Muscle layer of colon (tissue), 2 donors: ENCODE measurements at regions not wholly inside any gene's neighbourhood (a gene's known extent, or its start where the extent isn't known, plus 50 kb on each side); places are given as distances from the start of the nearest gene placed in this dataset.

ENCODE experiments used
- H3K27ac ChIP-seq: one replicate; pipeline ENCODE4 v1.7.0; 2013; ENCODE audit warnings: low read depth, mild to moderate bottlenecking, low read length, moderate library complexity
- H3K27me3 ChIP-seq, 2 donors: one replicate each; pipeline ENCODE4 v1.7.0; 2013; ENCODE audit warnings: low read length in 2 of 2, mild to moderate bottlenecking in 2 of 2; ENCODE audit not compliant: insufficient read depth in 2 of 2, control insufficient read depth in 1 of 2
- H3K36me3 ChIP-seq: one replicate; pipeline ENCODE4 v1.7.0; 2013; ENCODE audit warnings: mild to moderate bottlenecking, low read length; ENCODE audit not compliant: insufficient read depth
- H3K4me1 ChIP-seq: one replicate; pipeline ENCODE4 v1.7.0; 2013; ENCODE audit warnings: mild to moderate bottlenecking, low read length; ENCODE audit not compliant: insufficient read depth
- H3K4me3 ChIP-seq, 2 donors: one replicate each; pipeline ENCODE4 v1.7.0; 2013; ENCODE audit warnings: low read length in 2 of 2, low read depth in 1 of 2, mild to moderate bottlenecking in 1 of 2, moderate library complexity in 1 of 2
- H3K9ac ChIP-seq: one replicate; pipeline ENCODE4 v1.7.0; 2013; ENCODE audit warnings: low read length
- H3K9me3 ChIP-seq: one replicate; pipeline ENCODE4 v1.7.0; 2013; ENCODE audit warnings: mild to moderate bottlenecking, low read length
- donor health status: abdominal sarcoma.
- donor health status: Adenocarcinoma of cecum.

DNA sequence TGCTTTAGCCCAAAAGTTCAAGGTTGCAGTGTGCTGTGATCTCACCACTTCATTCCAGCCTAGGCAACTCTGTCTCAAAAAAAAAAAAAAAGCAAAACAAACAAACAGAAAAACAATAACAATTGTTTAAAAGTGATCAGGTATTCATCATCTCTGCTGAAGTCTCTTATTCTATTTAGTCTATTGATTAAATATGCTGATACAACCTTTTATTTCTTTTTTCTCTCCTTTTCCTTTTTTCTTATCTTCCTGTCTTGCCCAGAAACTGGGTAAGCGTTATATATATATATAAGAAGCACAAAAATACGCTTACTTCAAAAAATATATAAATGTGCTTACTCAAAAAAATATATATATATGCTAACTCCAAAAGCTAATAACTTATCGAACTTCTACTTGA lies 213.8 kb upstream of the EEA1 start:
- Histone ChIP-seq H3K9me3 (no peaks in the 10 kb centered on the region), H3K4me3 (no peak overlapping the region), H3K27ac (no peak overlapping the region), H3K9ac (no peak overlapping the region), H3K36me3 (no peaks in the 10 kb centered on the region), H3K4me1 (peaks cover 15% of the 10 kb centered on the region), H3K27me3 (no peaks in the 10 kb centered on the region)

DNA sequence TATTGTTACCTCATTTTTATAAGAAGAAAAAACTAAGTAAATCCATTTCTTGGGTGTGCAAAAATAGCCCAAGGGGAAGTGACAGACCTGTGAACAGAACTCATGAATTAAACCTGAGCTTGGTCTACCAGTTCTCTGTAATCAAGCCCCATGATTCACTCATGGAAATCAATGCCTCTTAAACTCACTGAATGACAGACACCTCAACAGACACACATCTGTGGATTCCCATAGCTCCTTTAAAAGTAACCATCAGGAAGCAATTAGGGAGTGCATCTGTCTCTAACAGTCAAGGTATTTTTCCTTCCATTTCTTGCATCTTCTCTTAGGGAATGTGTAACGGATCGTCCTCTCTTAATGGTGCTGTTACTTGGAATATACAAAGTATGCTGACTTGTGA lies 215.0 kb upstream of the EEA1 start:
- H3K36me3 ChIP-seq = no peaks in the 10 kb centered on the region
- H3K9me3 ChIP-seq = no peaks in the 10 kb centered on the region
- no peaks in the 10 kb centered on the region for H3K27me3 ChIP-seq
- peaks cover 4% of the 10 kb centered on the region for H3K4me1 ChIP-seq
- H3K9ac ChIP-seq = no peak overlapping the region
- H3K4me3 ChIP-seq = no peak overlapping the region
- no peak overlapping the region for H3K27ac ChIP-seq

DNA sequence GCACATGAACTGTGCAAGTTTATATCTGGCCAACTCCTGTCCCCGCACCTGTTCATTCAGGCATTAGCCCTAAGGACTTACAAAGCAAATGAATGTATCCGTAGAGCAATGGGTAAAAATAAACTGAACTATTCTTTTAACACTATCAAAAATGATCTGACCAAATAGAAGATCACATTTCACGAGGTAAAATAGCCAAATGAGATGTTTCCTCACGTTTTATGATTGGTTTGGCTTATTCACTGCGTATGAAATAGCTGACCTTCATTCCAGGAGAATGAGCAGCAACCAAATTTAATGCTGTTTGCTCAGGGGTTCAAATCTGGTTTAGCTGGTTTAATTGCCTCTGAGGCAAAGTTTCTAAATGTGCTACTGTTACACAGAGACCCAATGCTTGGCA lies 216.0 kb upstream of the EEA1 start:
- no peak overlapping the region for H3K4me3 ChIP-seq
- H3K27me3 ChIP-seq = no peaks in the 10 kb centered on the region
- H3K27ac ChIP-seq = no peak overlapping the region
- H3K9ac ChIP-seq = no peak overlapping the region
- H3K4me1 ChIP-seq = peaks cover 4% of the 10 kb centered on the region
- H3K36me3 ChIP-seq = no peaks in the 10 kb centered on the region
- no peaks in the 10 kb centered on the region for H3K9me3 ChIP-seq

DNA sequence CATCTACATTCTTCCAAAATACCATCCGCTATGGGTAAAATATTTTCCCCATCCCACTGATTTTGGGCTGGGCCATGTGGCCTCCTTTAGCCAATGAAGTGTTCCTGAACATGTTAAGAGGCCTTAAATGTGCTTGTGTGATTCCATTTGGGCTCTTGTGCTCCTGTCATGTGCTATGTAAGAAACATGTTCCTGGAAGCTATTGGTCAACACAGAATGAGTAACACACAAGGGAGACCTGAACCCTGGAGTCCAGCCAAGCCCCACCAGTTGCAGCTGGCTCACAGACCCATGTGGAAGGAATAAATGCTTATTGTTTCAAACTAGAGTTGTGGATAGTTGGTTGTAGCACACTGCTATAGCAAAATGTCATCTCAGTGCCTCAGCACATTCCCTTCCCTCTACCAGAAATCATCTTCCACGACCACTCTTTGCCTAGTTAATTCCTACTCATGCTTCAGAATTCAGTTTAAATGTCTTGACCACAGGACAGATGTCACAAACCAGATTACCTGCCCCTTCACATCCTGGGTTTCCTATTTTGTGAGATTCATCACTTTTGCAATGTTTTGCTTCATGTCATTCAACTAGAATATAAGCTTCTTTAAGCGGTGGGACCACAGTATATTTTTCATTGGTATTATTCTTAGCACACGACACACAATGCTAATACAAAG lies 217.3 kb upstream of the EEA1 start:
- no peaks in the 10 kb centered on the region for H3K9me3 ChIP-seq
- no peak overlapping the region for H3K4me3 ChIP-seq
- no peak overlapping the region for H3K27ac ChIP-seq
- H3K4me1 ChIP-seq = peaks cover 4% of the 10 kb centered on the region
- H3K27me3 ChIP-seq = no peaks in the 10 kb centered on the region
- no peak overlapping the region for H3K9ac ChIP-seq
- H3K36me3 ChIP-seq = no peaks in the 10 kb centered on the region

DNA sequence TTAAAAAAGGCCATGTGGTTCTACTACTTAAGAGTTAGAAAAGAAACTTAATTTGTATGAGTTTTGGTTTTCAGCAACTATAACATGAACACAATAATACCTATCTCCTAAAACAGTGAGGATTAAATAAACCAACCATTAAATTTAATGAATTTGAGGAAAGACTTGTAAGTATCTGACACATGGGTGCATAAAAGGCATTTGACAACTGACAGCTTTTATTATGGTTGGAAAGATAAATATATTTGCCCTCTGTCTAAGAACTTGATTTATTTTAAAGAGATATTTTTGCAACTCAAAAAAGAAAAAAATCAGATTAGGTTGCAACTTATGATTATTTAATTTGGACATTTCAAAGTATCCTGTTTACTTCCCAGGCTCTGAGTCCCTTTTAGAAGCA lies 217.9 kb upstream of the EEA1 start:
- no peak overlapping the region for H3K4me3 ChIP-seq
- peaks cover 4% of the 10 kb centered on the region for H3K4me1 ChIP-seq
- H3K9ac ChIP-seq = no peak overlapping the region
- no peaks in the 10 kb centered on the region for H3K27me3 ChIP-seq
- H3K9me3 ChIP-seq = no peaks in the 10 kb centered on the region
- H3K36me3 ChIP-seq = no peaks in the 10 kb centered on the region
- H3K27ac ChIP-seq = no peak overlapping the region

DNA sequence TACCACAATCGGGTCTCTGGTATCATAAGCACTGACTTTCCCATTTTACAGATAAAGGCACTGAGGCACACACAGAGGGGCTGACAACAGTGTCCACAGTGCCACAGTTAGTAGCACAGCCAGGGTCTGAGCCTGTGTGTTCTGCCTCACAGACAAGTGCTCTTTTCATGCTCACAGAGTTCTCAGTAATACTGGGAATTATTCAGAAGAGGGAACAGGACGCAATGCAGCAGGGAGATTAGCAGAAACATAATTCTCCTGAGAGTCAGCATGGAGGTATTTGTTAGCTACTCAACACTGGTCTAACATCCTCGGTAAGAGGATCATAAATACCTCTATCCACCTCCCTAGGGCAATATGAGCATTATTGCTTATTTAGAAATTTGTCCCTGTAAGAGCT lies 219.3 kb upstream of the EEA1 start:
- Histone ChIP-seq H3K4me3 (no peak overlapping the region), H3K27ac (no peak overlapping the region), H3K9me3 (no peaks in the 10 kb centered on the region), H3K4me1 (peaks cover 4% of the 10 kb centered on the region), H3K36me3 (no peaks in the 10 kb centered on the region), H3K9ac (no peak overlapping the region), H3K27me3 (no peaks in the 10 kb centered on the region)

DNA sequence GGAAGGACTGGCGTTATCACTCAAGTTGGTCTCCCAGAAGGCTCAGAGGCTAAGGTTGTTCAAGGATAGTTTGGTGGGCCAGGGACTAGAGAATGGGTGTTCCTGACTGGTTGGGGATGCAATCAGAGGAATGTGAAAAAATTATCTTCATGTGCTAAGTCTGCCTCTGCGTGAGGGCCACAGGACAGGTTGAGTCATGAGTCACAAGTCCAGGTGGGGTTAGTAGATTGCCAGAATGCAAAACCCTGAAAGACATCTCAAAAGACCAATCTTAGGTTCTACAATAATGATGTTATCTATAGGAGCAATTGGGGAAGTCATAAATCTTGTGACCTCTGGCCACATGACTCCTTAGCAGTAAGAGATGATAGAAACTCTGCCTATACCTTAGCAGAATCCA lies 220.1 kb upstream of the EEA1 start:
- Histone ChIP-seq H3K9ac (no peak overlapping the region), H3K27ac (no peak overlapping the region), H3K4me3 (no peak overlapping the region), H3K9me3 (no peaks in the 10 kb centered on the region), H3K4me1 (peaks cover 3% of the 10 kb centered on the region), H3K27me3 (no peaks in the 10 kb centered on the region), H3K36me3 (no peaks in the 10 kb centered on the region)

DNA sequence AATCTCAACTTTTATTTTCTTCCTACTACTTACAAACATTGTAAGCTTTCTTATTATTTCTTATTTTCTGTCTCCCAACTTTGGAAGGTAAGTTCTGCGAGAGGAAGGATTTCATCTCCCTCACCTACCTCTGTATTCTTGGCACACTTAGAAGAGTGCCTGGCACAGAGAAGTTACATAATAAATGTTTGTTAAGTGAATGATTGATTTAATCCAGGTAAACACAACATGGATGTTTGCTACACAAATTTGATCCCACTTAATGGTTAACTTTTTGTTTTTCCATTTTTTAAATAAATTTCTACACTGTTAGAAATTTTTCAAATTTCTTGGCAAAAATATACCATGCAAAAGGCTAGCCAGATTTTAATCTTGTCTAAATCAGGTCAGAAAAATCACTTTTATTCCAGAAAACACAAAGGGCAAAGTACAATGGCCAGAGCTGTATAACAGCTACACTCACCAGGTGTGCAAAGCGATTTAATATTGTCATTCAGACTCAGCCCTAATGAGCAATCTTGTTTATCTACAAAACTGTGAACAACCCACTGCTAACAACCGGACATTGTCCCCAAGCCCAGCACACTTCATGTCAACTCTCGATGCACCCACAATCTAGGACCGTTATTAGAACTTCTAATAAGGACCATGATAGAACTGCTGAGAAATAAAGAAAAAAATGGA lies 222.1 kb upstream of the EEA1 start:
- no peaks in the 10 kb centered on the region for H3K4me1 ChIP-seq
- H3K9me3 ChIP-seq = no peaks in the 10 kb centered on the region
- H3K4me3 ChIP-seq = no peak overlapping the region
- no peak overlapping the region for H3K9ac ChIP-seq
- no peak overlapping the region for H3K27ac ChIP-seq
- H3K36me3 ChIP-seq = no peaks in the 10 kb centered on the region
- H3K27me3 ChIP-seq = no peaks in the 10 kb centered on the region

DNA sequence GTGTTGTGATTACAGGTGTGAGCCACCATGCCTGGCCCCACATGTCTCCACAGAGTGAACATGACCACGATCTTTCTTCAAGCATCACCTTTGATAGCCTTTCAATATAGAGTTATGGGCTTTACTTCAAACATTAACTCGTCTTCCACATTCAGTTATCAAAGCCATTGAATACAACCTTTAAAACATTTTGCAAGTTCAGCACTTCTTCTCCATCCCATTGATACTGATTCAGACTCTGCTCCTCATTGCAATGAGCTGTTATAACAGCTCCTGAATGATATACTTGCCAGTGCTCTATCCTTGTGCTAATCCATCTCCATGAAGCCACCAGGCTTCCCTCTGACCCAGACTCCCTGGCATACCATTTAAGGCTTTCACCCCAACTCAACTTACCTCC lies 223.5 kb upstream of the EEA1 start:
- Histone ChIP-seq H3K9me3 (no peaks in the 10 kb centered on the region), H3K27ac (no peak overlapping the region), H3K9ac (no peak overlapping the region), H3K4me3 (no peak overlapping the region), H3K4me1 (no peaks in the 10 kb centered on the region), H3K27me3 (no peaks in the 10 kb centered on the region), H3K36me3 (no peaks in the 10 kb centered on the region)

DNA sequence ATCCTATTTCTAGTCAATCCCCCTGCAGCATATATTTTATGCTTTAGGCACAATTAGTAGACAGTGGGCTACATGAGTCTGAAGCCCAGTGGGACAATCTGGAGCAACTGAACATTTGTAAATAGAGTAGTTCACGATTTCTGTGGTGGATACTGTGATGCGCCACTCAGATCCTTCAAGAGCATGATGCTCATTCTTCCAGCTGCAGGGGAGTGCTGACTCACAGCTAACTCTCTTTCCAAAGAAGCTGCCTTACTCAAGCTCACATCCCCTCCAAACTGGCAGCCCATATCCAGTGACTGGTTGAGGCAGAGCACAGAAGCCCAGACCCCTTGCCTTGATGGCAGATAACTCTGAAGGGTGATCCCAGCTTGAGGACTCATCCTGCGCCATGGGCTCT lies 224.2 kb upstream of the EEA1 start:
- H3K4me1 ChIP-seq = no peaks in the 10 kb centered on the region
- H3K27ac ChIP-seq = no peak overlapping the region
- H3K27me3 ChIP-seq = no peaks in the 10 kb centered on the region
- H3K9ac ChIP-seq = no peak overlapping the region
- H3K36me3 ChIP-seq = no peaks in the 10 kb centered on the region
- no peaks in the 10 kb centered on the region for H3K9me3 ChIP-seq
- no peak overlapping the region for H3K4me3 ChIP-seq

DNA sequence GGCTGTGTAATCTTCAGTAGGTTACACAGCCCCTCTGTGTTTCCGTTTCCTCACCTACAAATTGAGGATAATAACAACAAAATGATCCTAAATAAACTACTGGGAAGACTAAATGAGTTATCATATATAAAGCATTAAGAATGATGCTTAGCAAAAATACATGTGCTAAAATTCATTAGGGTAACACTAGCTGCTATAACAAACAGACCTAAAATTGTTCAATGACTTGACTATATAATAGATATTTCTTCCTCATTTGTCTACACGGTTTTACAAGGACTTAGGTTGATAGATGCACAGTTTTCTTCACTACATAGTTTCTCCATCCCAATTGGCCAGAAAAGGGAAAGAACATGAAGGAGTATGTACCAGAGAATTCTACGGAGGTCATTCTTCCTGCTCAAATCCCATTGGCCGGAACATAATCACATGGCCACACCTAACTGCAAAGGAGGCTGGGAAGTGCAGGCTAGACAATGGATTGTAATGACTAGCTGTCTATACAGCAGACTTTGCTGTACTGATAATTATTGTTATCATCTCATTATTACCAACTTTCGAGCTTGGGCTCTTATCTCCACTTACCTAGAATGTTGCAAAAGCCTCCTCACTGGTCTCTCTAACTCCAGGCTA lies 223.5 kb upstream of the NUDT4 start:
- Histone ChIP-seq H3K9ac (no peak overlapping the region), H3K4me1 (no peaks in the 10 kb centered on the region), H3K27me3 (no peaks in the 10 kb centered on the region), H3K4me3 (no peak overlapping the region), H3K9me3 (no peaks in the 10 kb centered on the region), H3K36me3 (no peaks in the 10 kb centered on the region), H3K27ac (no peak overlapping the region)
